HCT116 (cell line): ENCODE measurements at regions not wholly inside any gene's neighbourhood (a gene's known extent, or its start where the extent isn't known, plus 50 kb on each side); places are given as distances from the start of the nearest gene placed in this dataset.

Experiments
- ATAC-seq: fragments of 200-7000 bp; cut with Tn5 transposase; 2 replicates; pipeline ENCODE4 v1.9.1; 2020; ENCODE audit warnings: mild to moderate bottlenecking, moderate library complexity
- BruUV-seq: library from RNA; stranded (reverse); fragments of 400-500 nt; replicated peaks from 2 replicates; lab custom pipeline; 2021; lab: Mats Ljungman, UMichigan
- CTCF ChIA-PET: fragments of 300-600 bp; sonication (Branson Sonifier 250); formaldehyde crosslinking; loops from one replicate; lab custom pipeline; 2021; ENCODE audit warnings: antibody characterized with exemption; lab: Charles Lee
- POLR2A ChIA-PET: fragments of 300-600, 350-600 bp; sonication (Branson Sonifier 250); formaldehyde crosslinking; loops from one replicate; lab custom pipeline; 2021; ENCODE audit warnings: antibody characterized with exemption; lab: Charles Lee
- RAD21 ChIA-PET, 2 experiments: fragments of 300-600 bp; sonication (Branson Sonifier 250); formaldehyde crosslinking; loops; one replicate each; lab custom pipeline; 2023; ENCODE audit warnings: low total read pairs in 2 of 2; ENCODE audit not compliant: uncharacterized antibody in 2 of 2, unreplicated experiment in 2 of 2, low non-redundant PET in 1 of 2; lab: Charles Lee
- DNase-seq: peaks from one replicate; pipeline ENCODE4 v3.0.0-alpha.2; 2010; ENCODE audit warnings: low read depth, low spot score
- H2AFZ ChIP-seq: fragments of 200-600 bp; shearing (Covaris generic), sonication (generic); 2 replicates; pipeline ENCODE4 v1.6.1; 2017; ENCODE audit warnings: low read depth, mixed run types, mixed read lengths, antibody characterized with exemption, low read length; ENCODE audit not compliant: poor library complexity, severe bottlenecking
- H3K27ac ChIP-seq: 2 replicates; pipeline ENCODE4 v1.5.1; 2012; ENCODE audit warnings: low read depth, low read length
- H3K27me3 ChIP-seq: fragments of 200-600 bp; sonication (generic); 2 replicates; pipeline ENCODE4 v1.6.1; 2016; ENCODE audit warnings: mixed run types, low read length, mixed read lengths; ENCODE audit not compliant: insufficient read depth
- H3K36me3 ChIP-seq, 2 experiments: fragments of 200-500 bp in 1 of 2; fragments of 200-600 bp in 1 of 2; sonication (Bioruptor generic) in 1 of 2; sonication (generic) in 1 of 2; 2 replicates each; pipeline versions ENCODE4 v1.5.1 to v1.6.1; 2014 to 2016; ENCODE audit warnings: low read length in 2 of 2, inconsistent platforms in 1 of 2, mixed read lengths in 1 of 2, mixed run types in 1 of 2; ENCODE audit not compliant: insufficient read depth in 2 of 2, control insufficient read depth in 1 of 2
- H3K4me1 ChIP-seq, 2 experiments: fragments of 200-600 bp in 1 of 2; sonication (generic) in 1 of 2; 2 replicates each; pipeline versions ENCODE4 v1.5.1 to v1.6.1; 2012 to 2017; ENCODE audit warnings: low read length in 2 of 2, inconsistent platforms in 1 of 2, mild to moderate bottlenecking in 1 of 2, mixed read lengths in 1 of 2, mixed run types in 1 of 2, moderate library complexity in 1 of 2; ENCODE audit not compliant: insufficient read depth in 2 of 2, control insufficient read depth in 1 of 2
- H3K4me2 ChIP-seq: fragments of 200-600 bp; sonication (generic); 2 replicates; pipeline ENCODE4 v1.6.1; 2017; ENCODE audit warnings: mixed run types, low read length, mixed read lengths
- H3K4me3 ChIP-seq, 2 experiments: fragments of 200-600 bp in 1 of 2; sonication (generic) in 1 of 2; replicated peaks in 1 of 2; 2 replicates each; pipeline ENCODE4 v1.5.1; 2011 to 2016; ENCODE audit warnings: low read length in 2 of 2, control low read depth in 1 of 2, low read depth in 1 of 2, mild to moderate bottlenecking in 1 of 2, mixed read lengths in 1 of 2, mixed run types in 1 of 2
- H3K79me2 ChIP-seq: fragments of 200-600 bp; sonication (generic); 2 replicates; pipeline ENCODE4 v1.6.1; 2017; ENCODE audit warnings: mild to moderate bottlenecking, mixed run types, low read length, moderate library complexity, mixed read lengths; ENCODE audit not compliant: insufficient read depth
- H3K9ac ChIP-seq: fragments of 200-600 bp; sonication (generic); 2 replicates; pipeline ENCODE4 v1.6.1; 2016; ENCODE audit warnings: low read length, mixed read lengths
- H3K9me2 ChIP-seq: fragments of 200-600 bp; sonication (generic), shearing (Covaris generic); 2 replicates; pipeline ENCODE4 v1.6.1; 2017; ENCODE audit warnings: mixed run types, mild to moderate bottlenecking, moderate library complexity; ENCODE audit not compliant: insufficient read depth
- H3K9me3 ChIP-seq, 2 experiments: fragments of 200-500 bp in 1 of 2; fragments of 200-600 bp in 1 of 2; sonication (Bioruptor generic) in 1 of 2; sonication (generic) in 1 of 2; 2 replicates each; pipeline ENCODE4 v1.6.1; 2014 to 2017; ENCODE audit warnings: low read length in 2 of 2, mixed read lengths in 2 of 2, inconsistent platforms in 1 of 2, low read depth in 1 of 2, mild to moderate bottlenecking in 1 of 2, mixed run types in 1 of 2, moderate library complexity in 1 of 2; ENCODE audit not compliant: control insufficient read depth in 1 of 2, insufficient read depth in 1 of 2
- H4K20me1 ChIP-seq: fragments of 200-600 bp; sonication (generic), shearing (Covaris generic); 2 replicates; pipeline ENCODE4 v1.6.1; 2017; ENCODE audit warnings: mixed run types, mild to moderate bottlenecking, moderate library complexity; ENCODE audit not compliant: insufficient read depth
- CEBPB ChIP-seq: IDR thresholded peaks from 2 replicates; pipeline ENCODE4 v1.6.1; 2012; ENCODE audit warnings: low read depth
- EGR1 ChIP-seq: IDR thresholded peaks from 2 replicates; pipeline ENCODE4 v1.6.1; 2012; ENCODE audit warnings: low read depth
- ELF1 ChIP-seq: IDR thresholded peaks from 2 replicates; pipeline ENCODE4 v1.6.1; 2012; ENCODE audit warnings: low read depth, borderline replicate concordance
- EZH2 ChIP-seq: fragments of 200-600 bp; sonication (generic); IDR thresholded peaks from 2 replicates; pipeline ENCODE4 v1.6.1; 2017; ENCODE audit warnings: antibody characterized with exemption, mixed run types
- EZH2phosphoT487 ChIP-seq: fragments of 200-600 bp; IDR thresholded peaks from 2 replicates; pipeline ENCODE4 v1.6.1; 2018; ENCODE audit warnings: antibody characterized with exemption, borderline replicate concordance
- FOSL1 ChIP-seq: IDR thresholded peaks from 2 replicates; pipeline ENCODE4 v1.6.1; 2012; ENCODE audit warnings: low read depth
- POLR2AphosphoS5 ChIP-seq: IDR thresholded peaks from 2 replicates; pipeline ENCODE4 v1.6.1; 2011; ENCODE audit warnings: mild to moderate bottlenecking, low read depth, low read length, moderate library complexity
- SIN3A ChIP-seq: IDR thresholded peaks from 2 replicates; pipeline ENCODE4 v1.6.1; 2012; ENCODE audit warnings: low read depth
- SP1 ChIP-seq: IDR thresholded peaks from 2 replicates; pipeline ENCODE4 v1.6.1; 2012; ENCODE audit warnings: low read depth
- SRF ChIP-seq: IDR thresholded peaks from 2 replicates; pipeline ENCODE4 v1.6.1; 2012; ENCODE audit warnings: low read depth
- TCF7L2 ChIP-seq: IDR thresholded peaks from 2 replicates; pipeline ENCODE4 v1.7.0; 2011; ENCODE audit warnings: borderline replicate concordance, inconsistent platforms; ENCODE audit not compliant: insufficient read depth, insufficient read length; ENCODE audit errors: extremely low read depth
- ZFX ChIP-seq: fragments of 450-650 bp; IDR thresholded peaks from 2 replicates; pipeline ENCODE4 v1.6.1; 2017
- ZNF274 ChIP-seq: fragments of 200-500 bp; sonication (Bioruptor generic); IDR thresholded peaks from 2 replicates; pipeline ENCODE4 v1.6.1; 2014; ENCODE audit warnings: mild to moderate bottlenecking, low read depth, low read length, inconsistent platforms
- intact Hi-C: fragments of 100-400 bp; cut with micrococcal nuclease; formaldehyde crosslinking; loops from 2 replicates; pipeline ENCODE4 v1.10.0; 2022
- TF ChIP-seq, protein P1 (sequence below): IDR thresholded peaks from 2 replicates; pipeline ENCODE4 v1.6.1; 2012
- TF ChIP-seq, protein P2 (sequence below), 3 experiments: fragments of 200-600 bp in 1 of 3; sonication (generic) in 1 of 3; IDR thresholded peaks in 2 of 3; conservative IDR thresholded peaks in 1 of 3; 2 replicates each; pipeline ENCODE4 v1.5.1; 2012 to 2017; ENCODE audit warnings: low read depth in 2 of 3, low read length in 2 of 3, antibody characterized with exemption in 1 of 3, borderline replicate concordance in 1 of 3, control low read depth in 1 of 3, mild to moderate bottlenecking in 1 of 3, mixed read lengths in 1 of 3, mixed run types in 1 of 3, moderate library complexity in 1 of 3; ENCODE audit not compliant: insufficient read depth in 1 of 3
- TF ChIP-seq, protein P3 (sequence below): IDR thresholded peaks from 2 replicates; pipeline ENCODE4 v1.6.1; 2012
- TF ChIP-seq, protein P4 (sequence below): IDR thresholded peaks from 2 replicates; pipeline ENCODE4 v1.6.1; 2011; ENCODE audit warnings: mild to moderate bottlenecking, low read length, moderate library complexity; ENCODE audit not compliant: insufficient replicate concordance; ENCODE audit errors: extremely low read depth
- TF ChIP-seq, protein P5 (sequence below): IDR thresholded peaks from 2 replicates; pipeline ENCODE4 v1.6.1; 2012; ENCODE audit warnings: low read depth

DNA sequence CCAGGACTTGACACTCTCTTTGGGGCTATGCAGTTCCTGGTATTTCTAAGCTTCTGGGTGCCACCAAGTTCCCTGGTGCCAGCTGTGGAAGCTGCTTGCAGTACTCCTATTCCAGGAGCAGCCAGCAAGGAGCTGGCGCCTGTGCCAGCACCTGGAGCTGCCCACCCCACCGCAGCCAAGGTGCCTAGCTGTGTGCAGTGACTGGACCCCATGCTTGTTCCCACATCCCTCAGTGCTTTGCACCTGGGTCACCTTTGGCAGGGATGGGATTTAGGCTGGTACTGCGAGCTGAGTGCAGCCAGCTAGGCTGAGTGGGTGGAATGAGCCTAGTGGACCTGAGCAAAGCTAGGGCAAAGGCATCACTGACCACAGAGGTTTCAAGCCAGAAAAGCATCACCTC is 1674.9 kb downstream of the HACE1 start:
- RAD21 ChIA-PET, result no interaction called here
- CTCF ChIA-PET, result no interaction called here
- Histone ChIP-seq H2AFZ (no peak overlapping the region), H3K9ac (no peak overlapping the region), H3K4me3 (no peak overlapping the region), H4K20me1 (no peaks in the 10 kb centered on the region), H3K36me3 (no peaks in the 10 kb centered on the region), H3K27ac (no peak overlapping the region), H3K27me3 (no peaks in the 10 kb centered on the region), H3K79me2 (no peaks in the 10 kb centered on the region), H3K4me2 (no peak overlapping the region), H3K4me1 (no peaks in the 10 kb centered on the region), H3K9me2 (no peaks in the 10 kb centered on the region), H3K9me3 (no peaks in the 10 kb centered on the region)
- DNase-seq, result no peak
- intact Hi-C loops, result no loop called here
- POLR2A ChIA-PET, result no interaction called here
- ATAC-seq, result no peak
- BruUV-seq, result no TSS peak
- TF ChIP-seq EGR1, result no peak
- TF ChIP-seq ZNF274, result no peak
- no peak for TF ChIP-seq TCF7L2
- TF ChIP-seq EZH2phosphoT487, result no peak
- no peak for TF ChIP-seq SP1
- TF ChIP-seq, protein P1, sequence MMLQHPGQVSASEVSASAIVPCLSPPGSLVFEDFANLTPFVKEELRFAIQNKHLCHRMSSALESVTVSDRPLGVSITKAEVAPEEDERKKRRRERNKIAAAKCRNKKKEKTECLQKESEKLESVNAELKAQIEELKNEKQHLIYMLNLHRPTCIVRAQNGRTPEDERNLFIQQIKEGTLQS, result no peak
- TF ChIP-seq ZFX, result no peak
- TF ChIP-seq, protein P2, sequence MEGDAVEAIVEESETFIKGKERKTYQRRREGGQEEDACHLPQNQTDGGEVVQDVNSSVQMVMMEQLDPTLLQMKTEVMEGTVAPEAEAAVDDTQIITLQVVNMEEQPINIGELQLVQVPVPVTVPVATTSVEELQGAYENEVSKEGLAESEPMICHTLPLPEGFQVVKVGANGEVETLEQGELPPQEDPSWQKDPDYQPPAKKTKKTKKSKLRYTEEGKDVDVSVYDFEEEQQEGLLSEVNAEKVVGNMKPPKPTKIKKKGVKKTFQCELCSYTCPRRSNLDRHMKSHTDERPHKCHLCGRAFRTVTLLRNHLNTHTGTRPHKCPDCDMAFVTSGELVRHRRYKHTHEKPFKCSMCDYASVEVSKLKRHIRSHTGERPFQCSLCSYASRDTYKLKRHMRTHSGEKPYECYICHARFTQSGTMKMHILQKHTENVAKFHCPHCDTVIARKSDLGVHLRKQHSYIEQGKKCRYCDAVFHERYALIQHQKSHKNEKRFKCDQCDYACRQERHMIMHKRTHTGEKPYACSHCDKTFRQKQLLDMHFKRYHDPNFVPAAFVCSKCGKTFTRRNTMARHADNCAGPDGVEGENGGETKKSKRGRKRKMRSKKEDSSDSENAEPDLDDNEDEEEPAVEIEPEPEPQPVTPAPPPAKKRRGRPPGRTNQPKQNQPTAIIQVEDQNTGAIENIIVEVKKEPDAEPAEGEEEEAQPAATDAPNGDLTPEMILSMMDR (IDR thresholded peaks at IDR 0.05 in 2 of 3, conservative IDR thresholded peaks at IDR 0.05 in 1 of 3; ENCODE audit: borderline replicate concordance in 1 of 3, insufficient read depth in 1 of 3, low read depth in 2 of 3, low read length in 2 of 3), result no peak
- TF ChIP-seq EZH2, result no peak
- no peak for TF ChIP-seq SRF
- TF ChIP-seq, protein P3, sequence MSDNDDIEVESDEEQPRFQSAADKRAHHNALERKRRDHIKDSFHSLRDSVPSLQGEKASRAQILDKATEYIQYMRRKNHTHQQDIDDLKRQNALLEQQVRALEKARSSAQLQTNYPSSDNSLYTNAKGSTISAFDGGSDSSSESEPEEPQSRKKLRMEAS, result no peak
- no peak for TF ChIP-seq POLR2AphosphoS5
- TF ChIP-seq SIN3A, result no peak
- no peak for TF ChIP-seq ELF1
- no peak for TF ChIP-seq CEBPB
- TF ChIP-seq FOSL1, result no peak
- TF ChIP-seq, protein P4, sequence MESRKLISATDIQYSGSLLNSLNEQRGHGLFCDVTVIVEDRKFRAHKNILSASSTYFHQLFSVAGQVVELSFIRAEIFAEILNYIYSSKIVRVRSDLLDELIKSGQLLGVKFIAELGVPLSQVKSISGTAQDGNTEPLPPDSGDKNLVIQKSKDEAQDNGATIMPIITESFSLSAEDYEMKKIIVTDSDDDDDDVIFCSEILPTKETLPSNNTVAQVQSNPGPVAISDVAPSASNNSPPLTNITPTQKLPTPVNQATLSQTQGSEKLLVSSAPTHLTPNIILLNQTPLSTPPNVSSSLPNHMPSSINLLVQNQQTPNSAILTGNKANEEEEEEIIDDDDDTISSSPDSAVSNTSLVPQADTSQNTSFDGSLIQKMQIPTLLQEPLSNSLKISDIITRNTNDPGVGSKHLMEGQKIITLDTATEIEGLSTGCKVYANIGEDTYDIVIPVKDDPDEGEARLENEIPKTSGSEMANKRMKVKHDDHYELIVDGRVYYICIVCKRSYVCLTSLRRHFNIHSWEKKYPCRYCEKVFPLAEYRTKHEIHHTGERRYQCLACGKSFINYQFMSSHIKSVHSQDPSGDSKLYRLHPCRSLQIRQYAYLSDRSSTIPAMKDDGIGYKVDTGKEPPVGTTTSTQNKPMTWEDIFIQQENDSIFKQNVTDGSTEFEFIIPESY, result no peak
- TF ChIP-seq, protein P5, sequence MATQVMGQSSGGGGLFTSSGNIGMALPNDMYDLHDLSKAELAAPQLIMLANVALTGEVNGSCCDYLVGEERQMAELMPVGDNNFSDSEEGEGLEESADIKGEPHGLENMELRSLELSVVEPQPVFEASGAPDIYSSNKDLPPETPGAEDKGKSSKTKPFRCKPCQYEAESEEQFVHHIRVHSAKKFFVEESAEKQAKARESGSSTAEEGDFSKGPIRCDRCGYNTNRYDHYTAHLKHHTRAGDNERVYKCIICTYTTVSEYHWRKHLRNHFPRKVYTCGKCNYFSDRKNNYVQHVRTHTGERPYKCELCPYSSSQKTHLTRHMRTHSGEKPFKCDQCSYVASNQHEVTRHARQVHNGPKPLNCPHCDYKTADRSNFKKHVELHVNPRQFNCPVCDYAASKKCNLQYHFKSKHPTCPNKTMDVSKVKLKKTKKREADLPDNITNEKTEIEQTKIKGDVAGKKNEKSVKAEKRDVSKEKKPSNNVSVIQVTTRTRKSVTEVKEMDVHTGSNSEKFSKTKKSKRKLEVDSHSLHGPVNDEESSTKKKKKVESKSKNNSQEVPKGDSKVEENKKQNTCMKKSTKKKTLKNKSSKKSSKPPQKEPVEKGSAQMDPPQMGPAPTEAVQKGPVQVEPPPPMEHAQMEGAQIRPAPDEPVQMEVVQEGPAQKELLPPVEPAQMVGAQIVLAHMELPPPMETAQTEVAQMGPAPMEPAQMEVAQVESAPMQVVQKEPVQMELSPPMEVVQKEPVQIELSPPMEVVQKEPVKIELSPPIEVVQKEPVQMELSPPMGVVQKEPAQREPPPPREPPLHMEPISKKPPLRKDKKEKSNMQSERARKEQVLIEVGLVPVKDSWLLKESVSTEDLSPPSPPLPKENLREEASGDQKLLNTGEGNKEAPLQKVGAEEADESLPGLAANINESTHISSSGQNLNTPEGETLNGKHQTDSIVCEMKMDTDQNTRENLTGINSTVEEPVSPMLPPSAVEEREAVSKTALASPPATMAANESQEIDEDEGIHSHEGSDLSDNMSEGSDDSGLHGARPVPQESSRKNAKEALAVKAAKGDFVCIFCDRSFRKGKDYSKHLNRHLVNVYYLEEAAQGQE, result no peak
